B cell (primary cell): ENCODE measurements at regions not wholly inside any gene's neighbourhood (a gene's known extent, or its start where the extent isn't known, plus 50 kb on each side); places are given as distances from the start of the nearest gene placed in this dataset.

Source experiments
- ATAC-seq: fragments of 200-7000 bp; cut with Tn5 transposase; one replicate; pipeline ENCODE4 v1.10.0; 2021; ENCODE audit warnings: low read depth, mild to moderate bottlenecking, moderate number of reproducible peaks, moderate library complexity
- CTCF ChIA-PET: fragments of 350-600 bp; sonication (Branson Sonifier 250); formaldehyde crosslinking; loops from one replicate; lab custom pipeline; 2021; ENCODE audit warnings: antibody characterized with exemption, inconsistent platforms; lab: Charles Lee
- POLR2A ChIA-PET: fragments of 350-600 bp; sonication (Branson Sonifier 250); formaldehyde crosslinking; loops from one replicate; lab custom pipeline; 2021; ENCODE audit warnings: antibody characterized with exemption; lab: Charles Lee
- DNase-seq: peaks from one replicate; pipeline ENCODE4 v3.0.0; 2013
- H2AFZ ChIP-seq: 2 replicates; pipeline ENCODE4 v1.6.1; 2012; ENCODE audit warnings: mild to moderate bottlenecking, low read depth, low read length; ENCODE audit not compliant: insufficient read depth, poor library complexity, severe bottlenecking
- H3K27ac ChIP-seq, 2 donors: 1 replicate in 1 of 2; 2 replicates in 1 of 2; pipeline ENCODE4 v1.5.1; 2012 to 2013; ENCODE audit warnings: low read length in 2 of 2, mild to moderate bottlenecking in 2 of 2, moderate library complexity in 1 of 2
- H3K27me3 ChIP-seq, 4 experiments: fragments of 200-600 bp in 1 of 4; sonication (generic) in 1 of 4; replicated peaks in 1 of 4; 1 replicate in 2 of 4; 2 replicates in 2 of 4; pipeline versions ENCODE4 v1.6.1 to v1.7.0; 2013 to 2016; ENCODE audit warnings: low read length in 3 of 4, mild to moderate bottlenecking in 2 of 4, mixed read lengths in 1 of 4, moderate library complexity in 1 of 4; ENCODE audit not compliant: insufficient read depth in 4 of 4, control insufficient read depth in 3 of 4; ENCODE audit errors: control extremely low read depth in 1 of 4
- H3K36me3 ChIP-seq, 2 experiments: replicated peaks in 1 of 2; 1 replicate in 1 of 2; 2 replicates in 1 of 2; pipeline versions ENCODE4 v1.6.1 to v1.7.1; 2013; ENCODE audit warnings: low read length in 1 of 2; ENCODE audit not compliant: insufficient read depth in 2 of 2, control insufficient read depth in 1 of 2; ENCODE audit errors: control extremely low read depth in 1 of 2, extremely low read depth in 1 of 2
- H3K4me1 ChIP-seq, 2 donors: fragments of 200-600 bp in 1 of 2; sonication (generic) in 1 of 2; 1 replicate in 1 of 2; 2 replicates in 1 of 2; pipeline versions ENCODE4 v1.5.1 to v1.6.1; 2013 to 2017; ENCODE audit warnings: low read length in 2 of 2; ENCODE audit not compliant: control insufficient read depth in 2 of 2, insufficient read depth in 2 of 2
- H3K4me2 ChIP-seq: replicated peaks from 2 replicates; pipeline ENCODE3; 2012; ENCODE audit warnings: mild to moderate bottlenecking, low read depth, low read length; ENCODE audit not compliant: poor library complexity, severe bottlenecking
- H3K4me3 ChIP-seq, 5 experiments: fragments of 200-600 bp in 1 of 5; sonication (generic) in 1 of 5; 1 replicate in 3 of 5; 2 replicates in 2 of 5; pipeline versions ENCODE4 v1.5.1 to v1.7.0; 2011 to 2016; ENCODE audit warnings: low read length in 4 of 5, mild to moderate bottlenecking in 4 of 5, low read depth in 2 of 5, control low read depth in 1 of 5, moderate library complexity in 1 of 5; ENCODE audit not compliant: insufficient read depth in 1 of 5; ENCODE audit errors: control extremely low read depth in 1 of 5, extremely low read depth in 1 of 5
- H3K79me2 ChIP-seq: fragments of 200-600 bp; sonication (generic); one replicate; pipeline ENCODE4 v1.6.0; 2016; ENCODE audit warnings: low read length; ENCODE audit not compliant: control insufficient read depth, insufficient read depth
- H3K9ac ChIP-seq: fragments of 200-600 bp; sonication (generic); 2 replicates; pipeline ENCODE4 v1.6.1; 2017; ENCODE audit warnings: mild to moderate bottlenecking, low read length, moderate library complexity
- H3K9me3 ChIP-seq, 3 donors: one replicate each; pipeline versions ENCODE4 v1.6.1 to v1.7.1; 2013; ENCODE audit warnings: low read length in 2 of 3; ENCODE audit not compliant: control insufficient read depth in 2 of 3, insufficient read depth in 1 of 3; ENCODE audit errors: control extremely low read depth in 1 of 3
- H4K20me1 ChIP-seq: 2 replicates; pipeline ENCODE4 v1.6.0; 2012; ENCODE audit warnings: mild to moderate bottlenecking, low read length; ENCODE audit not compliant: insufficient read depth, control insufficient read depth, poor library complexity, severe bottlenecking
- H3K27ac Mint-ChIP-seq: one replicate; pipeline ENCODE4 v1.8.0; 2021; ENCODE audit warnings: mixed read lengths
- H3K27me3 Mint-ChIP-seq: one replicate; pipeline ENCODE4 v1.8.0; 2021; ENCODE audit warnings: mixed read lengths
- H3K4me1 Mint-ChIP-seq: one replicate; pipeline ENCODE4 v1.8.0; 2021; ENCODE audit warnings: mixed read lengths
- H3K4me3 Mint-ChIP-seq: one replicate; pipeline ENCODE4 v1.8.0; 2021; ENCODE audit warnings: mixed read lengths
- H3K9me3 Mint-ChIP-seq: one replicate; pipeline ENCODE4 v1.8.0; 2022; ENCODE audit warnings: mixed read lengths; ENCODE audit not compliant: insufficient read depth
- EZH2 ChIP-seq: IDR thresholded peaks from 2 replicates; pipeline ENCODE4 v1.6.1; 2012; ENCODE audit warnings: borderline replicate concordance, low read depth, mild to moderate bottlenecking, moderate library complexity, low read length; ENCODE audit not compliant: insufficient read depth, poor library complexity, severe bottlenecking
- WGBS: methylation state at CpG from one replicate; pipeline ENCODE4 v1.1.5; 2013; ENCODE audit warnings: missing lambda C conversion rate; ENCODE audit not compliant: insufficient coverage; 5-methylcytosine and 5-hydroxymethylcytosine counted together
- intact Hi-C: fragments of 100-400 bp; cut with micrococcal nuclease; formaldehyde crosslinking; loops from one replicate; pipeline ENCODE4 v1.10.0; 2022
- TF ChIP-seq, protein P1 (sequence below): fragments of 200-600 bp; IDR thresholded peaks from one replicate; pipeline ENCODE4 v1.8.0; 2022; ENCODE audit warnings: antibody characterized with exemption, mild to moderate bottlenecking

DNA sequence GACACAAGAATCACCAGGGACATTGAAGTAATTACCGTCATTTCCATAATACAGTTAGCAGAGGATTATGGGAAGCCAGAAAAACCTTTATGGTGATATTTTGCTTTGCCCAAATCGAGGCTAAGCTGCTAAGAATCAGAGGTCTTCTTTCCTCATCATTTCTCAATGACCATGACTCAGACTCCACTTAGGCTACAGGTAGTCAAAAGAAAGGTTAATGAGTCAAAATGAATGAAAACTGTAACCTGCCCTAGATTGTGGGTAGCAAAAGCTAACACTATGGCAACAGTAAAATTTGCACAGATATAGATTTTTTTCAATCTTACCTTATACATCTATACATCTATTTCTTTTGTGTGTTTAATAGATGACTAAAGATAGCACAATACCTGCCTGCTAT, 185.8 kb downstream of the CARTPT start:
- no CpG with 5 or more reads among the region's 2 CpGs for WGBS
- Histone ChIP-seq H3K27me3 (peaks cover 0 to 6% (median 0%) of the 10 kb centered on the region in 4 experiments), H3K9me3 (peaks cover 0 to 2% (median 0%) of the 10 kb centered on the region in 3 donors), H3K36me3 (no peaks in the 10 kb centered on the region), H3K4me1 (no peaks in the 10 kb centered on the region), H3K4me2 (no peak overlapping the region), H3K79me2 (no peaks in the 10 kb centered on the region), H2AFZ (no peak overlapping the region), H3K27ac (no peak overlapping the region), H4K20me1 (no peaks in the 10 kb centered on the region), H3K9ac (no peak overlapping the region), H3K4me3 (no peak overlapping the region)
- H3K27me3 Mint-ChIP-seq: peaks cover 15% of the 10 kb centered on the region
- ATAC-seq (no peak), DNase-seq (no peak)
- no peaks in the 10 kb centered on the region for H3K4me1 Mint-ChIP-seq
- POLR2A ChIA-PET: no interaction called here
- no peak overlapping the region for H3K4me3 Mint-ChIP-seq
- H3K9me3 Mint-ChIP-seq: peaks cover 6% of the 10 kb centered on the region
- intact Hi-C loops: no loop called here
- TF ChIP-seq EZH2: no peak
- TF ChIP-seq, protein P1, sequence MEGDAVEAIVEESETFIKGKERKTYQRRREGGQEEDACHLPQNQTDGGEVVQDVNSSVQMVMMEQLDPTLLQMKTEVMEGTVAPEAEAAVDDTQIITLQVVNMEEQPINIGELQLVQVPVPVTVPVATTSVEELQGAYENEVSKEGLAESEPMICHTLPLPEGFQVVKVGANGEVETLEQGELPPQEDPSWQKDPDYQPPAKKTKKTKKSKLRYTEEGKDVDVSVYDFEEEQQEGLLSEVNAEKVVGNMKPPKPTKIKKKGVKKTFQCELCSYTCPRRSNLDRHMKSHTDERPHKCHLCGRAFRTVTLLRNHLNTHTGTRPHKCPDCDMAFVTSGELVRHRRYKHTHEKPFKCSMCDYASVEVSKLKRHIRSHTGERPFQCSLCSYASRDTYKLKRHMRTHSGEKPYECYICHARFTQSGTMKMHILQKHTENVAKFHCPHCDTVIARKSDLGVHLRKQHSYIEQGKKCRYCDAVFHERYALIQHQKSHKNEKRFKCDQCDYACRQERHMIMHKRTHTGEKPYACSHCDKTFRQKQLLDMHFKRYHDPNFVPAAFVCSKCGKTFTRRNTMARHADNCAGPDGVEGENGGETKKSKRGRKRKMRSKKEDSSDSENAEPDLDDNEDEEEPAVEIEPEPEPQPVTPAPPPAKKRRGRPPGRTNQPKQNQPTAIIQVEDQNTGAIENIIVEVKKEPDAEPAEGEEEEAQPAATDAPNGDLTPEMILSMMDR: no peak
- H3K27ac Mint-ChIP-seq: no peak overlapping the region
- CTCF ChIA-PET: no interaction called here

DNA sequence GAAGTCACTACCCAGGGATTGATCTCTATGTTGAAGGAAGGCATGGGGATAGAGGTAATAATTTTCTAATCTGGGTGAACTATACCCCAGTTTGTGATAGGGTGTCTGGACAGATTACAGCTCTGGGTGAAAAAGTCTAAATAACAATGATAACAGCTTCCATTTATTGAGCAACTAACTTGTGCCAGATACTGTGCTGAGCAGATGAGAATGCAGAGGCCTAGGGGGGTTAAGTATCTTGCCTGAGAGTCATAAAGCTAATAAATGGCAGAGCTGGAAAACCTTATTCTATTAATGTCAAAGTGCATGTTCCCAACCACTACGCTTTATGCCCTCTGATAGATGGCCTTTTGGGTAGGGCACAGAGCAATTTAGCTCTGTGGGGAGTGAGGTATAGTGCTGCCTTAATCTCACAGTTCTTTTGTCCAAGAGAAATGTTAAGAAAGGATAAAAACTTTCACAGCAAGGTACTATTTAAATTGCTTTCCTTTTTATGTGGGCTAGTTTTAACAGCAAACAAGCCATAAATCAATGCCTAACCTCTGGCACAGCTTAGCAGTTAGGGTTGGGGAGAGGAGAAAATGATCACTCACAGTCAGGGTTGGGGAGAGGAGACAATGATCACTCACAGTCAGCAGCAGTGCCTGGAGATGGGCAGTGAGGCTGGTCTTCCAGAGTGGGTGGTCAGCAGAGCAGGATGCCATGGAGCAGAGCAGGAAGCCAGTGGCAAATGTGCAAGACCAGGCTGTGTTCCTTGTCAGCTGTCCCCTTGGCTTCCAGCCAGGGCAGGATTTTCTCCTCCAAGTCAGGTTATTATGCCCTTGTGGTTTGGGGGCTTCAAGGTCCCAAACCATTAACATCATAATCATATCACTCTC, 187.0 kb downstream of the CARTPT start:
- peaks cover 15% of the 10 kb centered on the region for H3K27me3 Mint-ChIP-seq
- POLR2A ChIA-PET: no interaction called here
- TF ChIP-seq, protein P1: no peak
- TF ChIP-seq EZH2: no peak
- no peak overlapping the region for H2AFZ ChIP-seq
- H3K79me2 ChIP-seq: no peaks in the 10 kb centered on the region
- DNase-seq (no peak), ATAC-seq (no peak)
- intact Hi-C loops: no loop called here
- H3K4me3 ChIP-seq: no peak overlapping the region
- CTCF ChIA-PET: no interaction called here
- no CpG with 5 or more reads among the region's 1 CpG for WGBS
- H3K27me3 ChIP-seq: peaks cover 0 to 6% (median 0%) of the 10 kb centered on the region in 4 experiments
- no peak overlapping the region for H3K9ac ChIP-seq
- no peak overlapping the region for H3K27ac Mint-ChIP-seq
- H3K4me1 ChIP-seq: no peaks in the 10 kb centered on the region
- no peak overlapping the region for H3K4me2 ChIP-seq
- H3K9me3 ChIP-seq: peaks cover 0 to 2% (median 0%) of the 10 kb centered on the region in 3 donors
- no peaks in the 10 kb centered on the region for H3K36me3 ChIP-seq
- H3K4me3 Mint-ChIP-seq: no peak overlapping the region
- no peaks in the 10 kb centered on the region for H3K4me1 Mint-ChIP-seq
- peaks cover 6% of the 10 kb centered on the region for H3K9me3 Mint-ChIP-seq
- no peak overlapping the region for H3K27ac ChIP-seq
- H4K20me1 ChIP-seq: no peaks in the 10 kb centered on the region
